AG04450 (cell line): ENCODE measurements at regions not wholly inside any gene's neighbourhood (a gene's known extent, or its start where the extent isn't known, plus 50 kb on each side); places are given as distances from the start of the nearest gene placed in this dataset.

ENCODE experiments used
- CTCF ChIA-PET: fragments of 300-600, 350-600 bp; formaldehyde crosslinking; extraction: SDS; loops from one replicate; lab custom pipeline; 2022; ENCODE audit warnings: antibody characterized with exemption, inconsistent platforms; lab: Charles Lee
- POLR2A ChIA-PET: fragments of 350-600 bp; formaldehyde crosslinking; extraction: SDS; loops from one replicate; lab custom pipeline; 2021; ENCODE audit warnings: antibody characterized with exemption, inconsistent platforms; lab: Yijun Ruan, JAX
- DNase-seq: peaks from one replicate; pipeline ENCODE4 v3.0.0-alpha.2; 2011; ENCODE audit warnings: low read depth, low spot score
- H3K27ac ChIP-seq: one replicate; pipeline ENCODE4 v1.5.1; 2012; ENCODE audit warnings: low read depth, low read length, control low read depth
- H3K27me3 ChIP-seq: one replicate; pipeline ENCODE4 v1.6.0; 2012; ENCODE audit warnings: low read length; ENCODE audit not compliant: control insufficient read depth, insufficient read depth
- H3K4me3 ChIP-seq: 2 replicates; pipeline ENCODE4 v1.5.1; 2011; ENCODE audit warnings: mild to moderate bottlenecking, low read depth, low read length, control low read depth
- H3K9me3 ChIP-seq: 2 replicates; pipeline ENCODE4 v1.5.1; 2012; ENCODE audit warnings: low read length; ENCODE audit not compliant: control insufficient read depth, insufficient read depth
- CTCF ChIP-seq: IDR thresholded peaks from 2 replicates; pipeline ENCODE4 v1.5.1; 2011; ENCODE audit warnings: low read depth, low read length, control low read depth, inconsistent platforms

GRCh38 chr4:83810428-83810827, 274.5 kb downstream of the GPAT3 start:
- Histone ChIP-seq H3K4me3 (no peak overlapping the region), H3K27me3 (no peaks in the 10 kb centered on the region), H3K9me3 (no peaks in the 10 kb centered on the region), H3K27ac (no peak overlapping the region)
- CTCF ChIA-PET, result interaction anchor here (1.3 kb wide), 1 partner anchor 41 kb away, joined by 5 read pairs; no protein-coding TSS in a partner anchor
- no peak for DNase-seq
- POLR2A ChIA-PET, result no interaction called here
- TF ChIP-seq CTCF, result no peak

GRCh38 chr4:83809581-83809980, 273.7 kb downstream of the GPAT3 start:
- DNase-seq, result no peak
- H3K4me3 ChIP-seq, result no peak overlapping the region
- no peaks in the 10 kb centered on the region for H3K9me3 ChIP-seq
- CTCF ChIA-PET, result interaction anchor here (0.5 to 1.3 kb wide), 3 partner anchors 38 to 149 kb away, joined by 3 to 5 read pairs (median 4); no protein-coding TSS in a partner anchor
- POLR2A ChIA-PET, result no interaction called here
- H3K27ac ChIP-seq, result no peak overlapping the region
- no peaks in the 10 kb centered on the region for H3K27me3 ChIP-seq
- no peak for TF ChIP-seq CTCF

GRCh38 chr4:83793481-83793880, 257.6 kb downstream of the GPAT3 start:
- Histone ChIP-seq H3K27me3 (no peaks in the 10 kb centered on the region), H3K4me3 (no peak overlapping the region), H3K27ac (no peak overlapping the region), H3K9me3 (no peaks in the 10 kb centered on the region)
- DNase-seq, result no peak
- ChIA-PET CTCF (no interaction called here), POLR2A (no interaction called here)
- no peak for TF ChIP-seq CTCF

- no peak for DNase-seq
- Histone ChIP-seq H3K27me3 (no peaks in the 10 kb centered on the region), H3K27ac (no peak overlapping the region), H3K9me3 (no peaks in the 10 kb centered on the region), H3K4me3 (no peak overlapping the region)
- no peak for TF ChIP-seq CTCF
- ChIA-PET POLR2A (no interaction called here), CTCF (interaction anchor here (1.4 kb wide), 1 partner anchor 15 kb away, joined by 9 read pairs; no protein-coding TSS in a partner anchor)
Measured at GRCh38 chr4:83785891-83786290, 250.0 kb downstream of the GPAT3 start.

GRCh38 chr4:83783215-83783614, 247.3 kb downstream of the GPAT3 start:
- POLR2A ChIA-PET, result no interaction called here
- CTCF ChIA-PET, result interaction anchor here (2.8 kb wide), 1 partner anchor 12 kb away, joined by 13 read pairs; no protein-coding TSS in a partner anchor
- no peak for TF ChIP-seq CTCF
- H3K27ac ChIP-seq, result no peak overlapping the region
- no peak overlapping the region for H3K4me3 ChIP-seq
- no peaks in the 10 kb centered on the region for H3K9me3 ChIP-seq
- DNase-seq, result no peak
- no peaks in the 10 kb centered on the region for H3K27me3 ChIP-seq
